K562 (cell line): ENCODE measurements at regions not wholly inside any gene's neighbourhood (a gene's known extent, or its start where the extent isn't known, plus 50 kb on each side); places are given as distances from the start of the nearest gene placed in this dataset.

Experiments used
- ATAC-seq: fragments of 200-7000 bp; cut with Tn5 transposase; 3 replicates; pipeline ENCODE4 v1.9.1; 2020; ENCODE audit warnings: moderate library complexity
- BruUV-seq: library from RNA; stranded (reverse); fragments of 400-500 nt; replicated peaks from 2 replicates; lab custom pipeline; 2021; lab: Mats Ljungman, UMichigan
- CTCF ChIA-PET: fragments of 300-600 bp; formaldehyde crosslinking; extraction: SDS; loops from one replicate; lab custom pipeline; 2021; ENCODE audit warnings: low intra/inter-chr PET ratio; lab: Yijun Ruan, JAX
- POLR2A ChIA-PET: fragments of 300-600, 350-650 bp; sonication (Branson Sonifier 250); formaldehyde crosslinking; extraction: SDS; loops from one replicate; lab custom pipeline; 2021; ENCODE audit warnings: antibody characterized with exemption, inconsistent platforms; lab: Yijun Ruan, JAX
- DNase-seq, 4 experiments: peaks; one replicate each; pipeline versions ENCODE4 v3.0.0 to v3.0.0-alpha.2; 2011 to 2018; ENCODE audit warnings: low spot score in 3 of 4, mixed read lengths in 3 of 4; ENCODE audit errors: extremely low read depth in 1 of 4
- FAIRE-seq: peaks from 2 replicates; lab custom pipeline; 2011; peaks lifted over from hg19 to GRCh38; lab: Jason Lieb, UNC
- H2AFZ ChIP-seq: 2 replicates; pipeline ENCODE4 v1.6.0; 2011; ENCODE audit warnings: low read depth, low read length, control low read depth, inconsistent platforms
- H3K27ac ChIP-seq: fragments of 200-600 bp; 3 replicates; pipeline ENCODE4 v1.8.0; 2011; ENCODE audit warnings: low read depth, mild to moderate bottlenecking, control low read depth, inconsistent platforms, low read length, moderate library complexity, mixed read lengths; ENCODE audit errors: extremely low read depth
- H3K27me3 ChIP-seq, 2 experiments: fragments of 300-600 bp in 1 of 2; 2 replicates in 1 of 2; 3 replicates in 1 of 2; pipeline versions ENCODE4 v1.6.0 to v1.8.0; 2011; ENCODE audit warnings: inconsistent platforms in 2 of 2, low read length in 2 of 2, mild to moderate bottlenecking in 1 of 2, mixed read lengths in 1 of 2, moderate library complexity in 1 of 2; ENCODE audit not compliant: control insufficient read depth in 2 of 2, insufficient read depth in 2 of 2
- H3K36me3 ChIP-seq: fragments of 300-600 bp; 3 replicates; pipeline ENCODE4 v1.8.0; 2011; ENCODE audit warnings: mild to moderate bottlenecking, low read length, inconsistent platforms; ENCODE audit not compliant: control insufficient read depth, insufficient read depth
- H3K4me1 ChIP-seq, 2 experiments: fragments of 200-600 bp in 1 of 2; replicated peaks in 1 of 2; 2 replicates in 1 of 2; 3 replicates in 1 of 2; pipeline versions ENCODE4 v1.5.1 to v1.8.0; 2011; ENCODE audit warnings: inconsistent platforms in 2 of 2, low read length in 2 of 2, mild to moderate bottlenecking in 1 of 2, mixed read lengths in 1 of 2, moderate library complexity in 1 of 2; ENCODE audit not compliant: control insufficient read depth in 2 of 2, insufficient read depth in 2 of 2
- H3K4me2 ChIP-seq: 2 replicates; pipeline ENCODE4 v1.6.1; 2011; ENCODE audit warnings: low read length, control low read depth, inconsistent platforms, mixed read lengths; ENCODE audit not compliant: insufficient read depth
- H3K4me3 ChIP-seq: fragments of 200-600 bp; sonication (generic), shearing (Covaris generic); 2 replicates; pipeline ENCODE4 v1.5.1; 2016; ENCODE audit warnings: control low read depth, inconsistent platforms
- H3K79me2 ChIP-seq: fragments of 200-600 bp; 3 replicates; pipeline ENCODE4 v1.8.0; 2011; ENCODE audit warnings: low read length, inconsistent platforms; ENCODE audit not compliant: control insufficient read depth, insufficient read depth
- H3K9ac ChIP-seq, 2 experiments: 2 replicates each; pipeline versions ENCODE4 v1.6.0 to v1.6.1; 2011; ENCODE audit warnings: low read depth in 2 of 2, low read length in 2 of 2, control low read depth in 1 of 2, inconsistent platforms in 1 of 2, mild to moderate bottlenecking in 1 of 2, mixed read lengths in 1 of 2; ENCODE audit not compliant: insufficient read depth in 1 of 2
- H3K9me1 ChIP-seq: one replicate; pipeline ENCODE4 v1.6.0; 2011; ENCODE audit warnings: inconsistent platforms, mild to moderate bottlenecking, low read length, moderate library complexity; ENCODE audit not compliant: control insufficient read depth, insufficient read depth
- H3K9me3 ChIP-seq: replicated peaks from 2 replicates; pipeline ENCODE4 v1.5.1; 2011; ENCODE audit warnings: low read depth, low read length, inconsistent platforms; ENCODE audit not compliant: control insufficient read depth, insufficient read depth
- H4K20me1 ChIP-seq: replicated peaks from 2 replicates; pipeline ENCODE4 v1.6.1; 2011; ENCODE audit warnings: low read length, inconsistent platforms, mixed read lengths; ENCODE audit not compliant: control insufficient read depth, insufficient read depth
- NR1H2 ChIP-seq: sonication (generic); formaldehyde crosslinking; IDR thresholded peaks from 2 replicates; pipeline ENCODE4 v1.4.0; 2020; ENCODE audit warnings: mild to moderate bottlenecking, missing genetic modification reagents
- NRF1 ChIP-seq, 2 experiments: fragments of 450-650 bp; IDR thresholded peaks in 1 of 2; conservative IDR thresholded peaks in 1 of 2; 2 replicates each; pipeline ENCODE4 v1.6.1; 2014; ENCODE audit warnings: mild to moderate bottlenecking in 2 of 2
- RBM14 ChIP-seq: fragments of 200-400 bp; formaldehyde crosslinking; IDR thresholded peaks from 2 replicates; pipeline ENCODE4 v1.6.1; 2018; ENCODE audit warnings: low read depth, mild to moderate bottlenecking, low read length, moderate library complexity, borderline replicate concordance; ENCODE audit not compliant: insufficient read depth
- SRSF7 ChIP-seq: fragments of 200-400 bp; formaldehyde crosslinking; optimal IDR thresholded peaks from 2 replicates; pipeline ENCODE3; 2017; ENCODE audit warnings: mild to moderate bottlenecking, low read depth, low read length
- TEAD2 ChIP-seq: fragments of 450-650 bp; IDR thresholded peaks from 2 replicates; pipeline ENCODE4 v1.6.1; 2016; ENCODE audit warnings: missing genetic modification characterization, control low read depth, missing compliant biosample characterization
- ZNF3 ChIP-seq: fragments of 250-450 bp; sonication (Bioruptor Pico); IDR thresholded peaks from 2 replicates; pipeline ENCODE4 v1.5.0; 2021; ENCODE audit warnings: mild to moderate bottlenecking, moderate library complexity
- ZNF311 ChIP-seq: fragments of 250-450 bp; sonication (Bioruptor Pico); IDR thresholded peaks from 2 replicates; pipeline ENCODE4 v1.4.0; 2020; ENCODE audit warnings: mild to moderate bottlenecking, moderate library complexity
- ZNF830 ChIP-seq: fragments of 250-450 bp; sonication (Bioruptor Pico); IDR thresholded peaks from 2 replicates; pipeline ENCODE4 v1.5.0; 2021; ENCODE audit warnings: mild to moderate bottlenecking
- WGBS: fragments of 100-300 bp; shearing (Covaris generic); methylation state at CpG from one replicate; pipeline ENCODE4 v1.1.6; 2016; ENCODE audit warnings: low coverage, mixed read lengths; ENCODE audit not compliant: insufficient coverage; ENCODE audit errors: missing lambda C conversion rate; 5-methylcytosine and 5-hydroxymethylcytosine counted together
- in situ Hi-C: fragments of 300-500 bp; cut with MboI; formaldehyde crosslinking; loops from 4 replicates; pipeline ENCODE4 v1.15.0; 2018; ENCODE audit warnings: inconsistent platforms, mixed read lengths
- intact Hi-C: fragments of 100-400 bp; cut with micrococcal nuclease; formaldehyde crosslinking; loops from 2 replicates; pipeline ENCODE4 v1.14.2; 2022
- TF ChIP-seq, protein P1 (sequence below): sonication (generic); formaldehyde crosslinking; IDR thresholded peaks from 2 replicates; pipeline ENCODE4 v1.8.0; 2022; ENCODE audit warnings: mild to moderate bottlenecking, missing genetic modification reagents, borderline replicate concordance
- TF ChIP-seq, protein P2 (sequence below): fragments of 450-650 bp; IDR thresholded peaks from 2 replicates; pipeline ENCODE4 v1.6.1; 2016; ENCODE audit warnings: missing biosample characterization, missing genetic modification characterization

DNA sequence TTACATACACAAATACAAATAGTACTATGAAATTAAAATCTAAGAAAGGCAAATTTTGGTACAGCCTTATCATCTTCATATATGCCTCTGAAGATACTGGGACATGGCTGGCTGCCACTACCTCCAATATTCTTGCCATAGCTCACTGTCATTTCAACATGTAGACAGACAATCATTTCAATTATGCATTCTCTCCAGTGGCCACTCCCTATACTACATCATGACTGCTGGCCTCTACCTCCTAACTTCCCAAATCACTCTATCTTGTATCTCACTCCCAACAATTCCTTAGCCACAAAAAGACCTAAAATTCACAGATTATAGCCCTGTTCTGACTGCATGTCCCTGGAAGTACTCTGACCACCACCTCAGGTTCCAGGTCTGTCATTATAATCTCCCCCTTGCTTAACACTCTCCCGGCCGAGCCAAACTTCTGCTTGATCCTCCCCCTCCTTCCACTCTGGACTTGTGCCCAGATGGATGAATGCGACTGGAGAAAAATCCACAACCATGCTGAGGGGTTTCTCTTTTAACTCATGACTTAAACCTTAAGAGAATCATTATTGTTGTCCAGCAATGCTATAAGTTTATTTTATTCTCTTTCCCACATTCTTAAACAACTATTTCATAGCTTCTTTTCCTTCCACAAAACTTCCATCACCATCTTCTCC, 225.3 kb upstream of the TLE4 start:
- H2AFZ ChIP-seq = no peak overlapping the region
- no peaks in the 10 kb centered on the region for H3K9me3 ChIP-seq
- no peaks in the 10 kb centered on the region for H3K27me3 ChIP-seq
- no peak overlapping the region for H3K4me3 ChIP-seq
- no peaks in the 10 kb centered on the region for H4K20me1 ChIP-seq
- BruUV-seq = no TSS peak
- 0% methylated on average over 1 of the region's 3 CpGs for WGBS
- ATAC-seq = no peak
- no peak overlapping the region for H3K9ac ChIP-seq
- H3K4me1 ChIP-seq = no peaks in the 10 kb centered on the region
- no peak for DNase-seq
- in situ Hi-C loops = no loop called here
- FAIRE-seq = no peak
- no peak overlapping the region for H3K27ac ChIP-seq
- ChIA-PET POLR2A (no interaction called here), CTCF (no interaction called here)
- intact Hi-C loops = no loop called here
- H3K4me2 ChIP-seq = no peak overlapping the region
- H3K36me3 ChIP-seq = no peaks in the 10 kb centered on the region
- TF ChIP-seq TEAD2 (tag) = no peak
- H3K79me2 ChIP-seq = no peaks in the 10 kb centered on the region
- no peaks in the 10 kb centered on the region for H3K9me1 ChIP-seq

DNA sequence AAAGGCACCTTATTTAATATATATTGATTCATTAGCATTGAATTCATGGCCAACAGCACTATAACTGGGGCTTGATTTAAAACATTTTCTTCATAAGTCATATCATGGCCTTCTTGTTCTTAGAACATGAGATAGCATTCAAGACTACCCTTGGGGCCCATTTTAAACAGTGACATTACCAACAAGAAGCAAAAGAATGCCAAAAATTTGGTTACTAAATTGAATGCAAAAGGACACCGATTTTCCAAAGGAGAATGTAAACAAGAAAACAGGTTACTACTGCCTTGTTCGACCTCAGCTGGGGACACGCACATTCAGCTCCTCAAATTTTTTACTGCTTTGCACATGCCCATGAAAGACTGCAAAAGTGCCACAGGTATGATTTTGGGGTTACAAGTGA, 219.4 kb upstream of the TLE4 start:
- H2AFZ ChIP-seq = no peak overlapping the region
- in situ Hi-C loops (no loop called here), intact Hi-C loops (no loop called here)
- ChIA-PET CTCF (no interaction called here), POLR2A (no interaction called here)
- H3K79me2 ChIP-seq = no peaks in the 10 kb centered on the region
- BruUV-seq = no TSS peak
- no peak overlapping the region for H3K9ac ChIP-seq
- H3K9me1 ChIP-seq = no peaks in the 10 kb centered on the region
- no peak overlapping the region for H3K4me3 ChIP-seq
- H3K27me3 ChIP-seq = no peaks in the 10 kb centered on the region
- no peaks in the 10 kb centered on the region for H3K36me3 ChIP-seq
- no peaks in the 10 kb centered on the region for H3K9me3 ChIP-seq
- DNase-seq (no peak), ATAC-seq (no peak), FAIRE-seq (no peak)
- 0% methylated on average over 3 of the region's 3 CpGs for WGBS
- TF ChIP-seq ZNF830 (CRISPR knock-in tag) (no peak), NR1H2 (no peak), ZNF3 (no peak), ZNF311 (CRISPR knock-in tag) (no peak), NRF1 (conservative IDR thresholded peaks at IDR 0.05 in 1 of 2, IDR thresholded peaks at IDR 0.05 in 1 of 2) (no peak), SRSF7 (no peak), RBM14 (no peak)
- TF ChIP-seq, protein P1, sequence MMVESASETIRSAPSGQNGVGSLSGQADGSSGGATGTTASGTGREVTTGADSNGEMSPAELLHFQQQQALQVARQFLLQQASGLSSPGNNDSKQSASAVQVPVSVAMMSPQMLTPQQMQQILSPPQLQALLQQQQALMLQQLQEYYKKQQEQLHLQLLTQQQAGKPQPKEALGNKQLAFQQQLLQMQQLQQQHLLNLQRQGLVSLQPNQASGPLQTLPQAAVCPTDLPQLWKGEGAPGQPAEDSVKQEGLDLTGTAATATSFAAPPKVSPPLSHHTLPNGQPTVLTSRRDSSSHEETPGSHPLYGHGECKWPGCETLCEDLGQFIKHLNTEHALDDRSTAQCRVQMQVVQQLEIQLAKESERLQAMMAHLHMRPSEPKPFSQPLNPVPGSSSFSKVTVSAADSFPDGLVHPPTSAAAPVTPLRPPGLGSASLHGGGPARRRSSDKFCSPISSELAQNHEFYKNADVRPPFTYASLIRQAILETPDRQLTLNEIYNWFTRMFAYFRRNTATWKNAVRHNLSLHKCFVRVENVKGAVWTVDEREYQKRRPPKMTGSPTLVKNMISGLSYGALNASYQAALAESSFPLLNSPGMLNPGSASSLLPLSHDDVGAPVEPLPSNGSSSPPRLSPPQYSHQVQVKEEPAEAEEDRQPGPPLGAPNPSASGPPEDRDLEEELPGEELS (CRISPR knock-in tag) = no peak
- TF ChIP-seq, protein P2, sequence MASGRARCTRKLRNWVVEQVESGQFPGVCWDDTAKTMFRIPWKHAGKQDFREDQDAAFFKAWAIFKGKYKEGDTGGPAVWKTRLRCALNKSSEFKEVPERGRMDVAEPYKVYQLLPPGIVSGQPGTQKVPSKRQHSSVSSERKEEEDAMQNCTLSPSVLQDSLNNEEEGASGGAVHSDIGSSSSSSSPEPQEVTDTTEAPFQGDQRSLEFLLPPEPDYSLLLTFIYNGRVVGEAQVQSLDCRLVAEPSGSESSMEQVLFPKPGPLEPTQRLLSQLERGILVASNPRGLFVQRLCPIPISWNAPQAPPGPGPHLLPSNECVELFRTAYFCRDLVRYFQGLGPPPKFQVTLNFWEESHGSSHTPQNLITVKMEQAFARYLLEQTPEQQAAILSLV (tag) = no peak
- no peak overlapping the region for H3K4me2 ChIP-seq
- no peaks in the 10 kb centered on the region for H3K4me1 ChIP-seq
- no peak overlapping the region for H3K27ac ChIP-seq
- H4K20me1 ChIP-seq = no peaks in the 10 kb centered on the region
